NCI-H446 (cell line): ENCODE measurements at regions not wholly inside any gene's neighbourhood (a gene's known extent, or its start where the extent isn't known, plus 50 kb on each side); places are given as distances from the start of the nearest gene placed in this dataset.
A peak's percentile ranks its signal among the peaks of the same experiment; 100 is the strongest.

ENCODE experiments used
- DNase-seq, 2 experiments: peaks; one replicate each; lab custom pipeline; 2025; lab: John Stamatoyannopoulos, UW

DNA sequence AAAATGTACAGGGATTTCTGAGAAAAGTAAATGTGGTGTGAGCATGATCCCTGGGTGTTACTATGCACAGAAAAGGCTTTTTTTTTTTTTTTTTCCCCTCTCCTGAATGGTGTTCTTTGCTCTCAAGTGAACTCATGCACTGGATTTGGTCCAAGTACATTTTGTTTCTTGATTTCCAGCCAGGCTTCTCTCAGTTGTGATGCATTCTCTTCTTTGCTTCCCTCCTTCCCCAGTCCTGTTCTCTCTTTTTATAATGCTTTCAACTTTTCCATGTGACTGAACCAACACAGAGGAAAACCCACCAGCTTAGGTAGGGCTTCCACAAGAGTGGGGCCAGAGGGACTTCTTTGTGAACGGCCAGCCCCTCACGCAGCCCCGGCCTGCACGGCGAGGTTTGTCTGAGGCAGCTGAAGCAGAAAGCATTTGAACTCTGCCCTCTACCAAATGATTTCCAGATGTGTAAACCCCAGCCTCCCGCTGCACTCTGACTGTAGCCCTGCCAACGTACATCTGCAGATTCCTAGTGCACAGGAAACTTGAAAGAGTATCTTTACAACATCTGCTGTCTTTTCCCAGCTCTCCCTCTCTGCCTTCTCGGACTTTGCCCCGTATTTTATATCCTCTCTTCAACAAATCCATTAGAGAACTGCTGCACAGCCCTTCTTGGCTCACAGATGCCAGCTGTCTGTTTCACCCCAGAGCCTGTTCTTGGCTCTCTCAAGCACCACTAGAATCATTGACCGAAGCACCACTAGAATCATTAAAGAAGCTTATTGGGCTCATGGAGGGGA lies 71.8 kb upstream of the CD180 start:
- DNase-seq: peak; percentile 71 to 90

DNA sequence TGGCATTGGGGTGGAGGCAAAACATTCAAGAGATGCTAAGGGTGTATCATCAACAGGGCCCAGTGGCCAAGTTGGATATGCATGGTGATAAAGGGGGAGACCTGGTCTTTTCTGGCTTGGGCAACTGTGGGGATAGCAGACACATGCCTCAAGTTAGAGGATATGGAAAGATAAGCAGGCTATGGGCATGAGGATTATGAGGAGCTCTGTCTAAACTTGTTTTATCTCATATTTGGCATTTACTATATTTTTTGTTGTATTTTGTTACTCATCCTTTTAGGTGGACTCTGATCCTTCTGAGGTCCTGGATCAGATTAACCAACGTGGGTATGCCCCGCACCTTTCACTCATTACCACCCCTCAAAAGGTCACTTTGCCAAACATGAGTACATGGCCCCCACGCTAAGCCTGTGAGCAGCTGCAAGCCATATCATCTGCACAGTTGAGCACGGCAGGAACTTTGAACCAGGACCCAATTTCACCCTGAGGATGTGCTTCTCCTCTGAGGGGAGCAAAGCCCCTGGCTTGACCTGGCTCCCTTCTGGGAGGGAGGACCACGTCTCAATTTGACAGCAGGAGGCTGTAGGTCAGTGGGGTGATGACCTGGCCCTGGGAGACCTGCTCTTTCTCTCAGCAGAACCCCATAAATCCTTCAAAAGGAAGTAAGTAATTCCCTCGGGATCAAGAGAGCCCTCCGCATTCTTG lies 71.1 kb upstream of the CD180 start:
- DNase-seq: peak in 1 of 2 experiments; percentile 50

DNA sequence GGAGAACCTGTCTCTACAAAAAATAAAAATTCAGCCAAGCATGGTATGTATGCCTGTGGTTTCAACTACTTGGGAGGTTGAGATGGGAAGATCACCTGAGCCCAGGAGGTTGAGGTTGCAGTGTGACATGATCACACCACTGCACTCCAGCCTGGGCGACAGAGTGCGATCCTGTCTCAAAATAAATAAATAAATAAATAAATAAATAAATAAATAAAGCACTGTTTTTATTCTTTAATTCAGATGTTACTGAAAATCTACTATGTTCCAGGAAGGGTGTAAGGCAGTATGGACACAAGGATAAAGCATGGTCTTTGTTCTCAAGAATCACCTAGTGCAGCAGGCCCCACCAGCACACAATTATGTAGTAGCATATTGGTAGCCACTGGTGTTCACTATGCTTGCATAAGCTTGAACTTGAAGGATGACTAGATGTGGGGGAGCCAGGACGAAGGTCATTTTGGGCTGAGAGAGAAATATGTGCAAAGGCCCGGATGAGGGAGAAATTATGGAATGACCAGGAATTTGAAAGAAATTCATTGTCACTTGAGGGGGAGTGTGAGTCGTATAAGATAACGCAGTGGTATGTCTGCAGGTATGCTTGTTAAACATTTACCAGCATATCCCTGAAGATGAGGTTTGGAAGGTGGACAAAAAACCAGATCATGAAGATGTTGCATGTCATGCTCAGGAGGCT lies 70.2 kb upstream of the CD180 start:
- no peak for DNase-seq

DNA sequence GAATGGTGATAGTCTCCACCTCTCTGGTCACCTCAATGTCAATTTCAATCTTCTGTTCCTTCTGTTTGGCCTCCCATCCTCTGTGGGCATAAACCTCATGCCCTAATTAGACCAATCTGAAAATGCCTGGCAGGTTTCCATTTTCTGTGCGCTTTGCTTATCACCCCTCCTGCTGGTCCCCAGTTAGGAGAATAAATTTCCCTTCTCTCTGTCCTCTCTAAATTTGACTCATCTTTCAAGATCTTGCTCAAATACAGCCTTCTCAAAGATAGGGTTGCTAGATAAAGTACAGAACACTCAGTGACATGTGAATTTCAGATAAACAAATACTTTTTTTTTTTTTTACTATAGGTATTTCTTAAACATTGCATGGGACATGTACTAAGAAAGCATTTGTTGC lies 69.4 kb upstream of the CD180 start:
- DNase-seq: no peak

DNA sequence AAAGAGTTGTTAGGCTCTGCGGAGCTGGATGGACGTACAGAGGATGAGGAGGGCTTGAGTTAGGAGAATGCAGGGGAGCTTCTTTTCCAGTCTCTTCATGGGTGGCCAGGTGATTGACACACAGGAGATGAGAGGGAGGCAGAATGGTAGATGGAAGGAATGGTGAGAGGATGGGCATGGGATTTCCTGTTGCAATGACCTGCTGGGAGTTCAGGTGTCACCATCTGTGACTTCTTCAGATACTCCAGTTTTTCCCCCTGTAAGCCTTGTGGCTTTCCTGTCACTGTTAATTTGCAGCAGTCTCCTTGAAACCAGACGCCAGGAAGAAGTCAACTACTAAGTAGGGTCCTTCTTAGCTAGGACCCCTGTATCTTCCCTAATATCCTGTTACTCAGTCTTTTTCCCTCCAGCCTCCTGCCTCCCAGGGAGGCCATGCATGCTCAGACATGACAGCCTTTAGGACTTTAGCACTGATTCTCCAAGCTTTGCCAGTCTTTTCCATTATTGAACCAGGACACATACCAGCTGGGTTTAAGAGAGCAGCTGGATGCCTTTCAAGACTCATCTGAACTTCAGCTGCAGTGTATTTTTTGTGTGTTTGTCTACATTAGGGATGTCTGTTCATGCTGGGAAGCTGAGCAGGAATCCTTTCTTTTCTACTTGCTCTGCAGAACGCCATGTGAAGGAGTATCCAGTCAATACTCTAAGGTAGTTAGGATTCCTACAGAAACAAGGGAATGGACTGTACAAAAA lies 67.2 kb upstream of the CD180 start:
- DNase-seq: peak in 1 of 2 experiments; percentile 7

DNA sequence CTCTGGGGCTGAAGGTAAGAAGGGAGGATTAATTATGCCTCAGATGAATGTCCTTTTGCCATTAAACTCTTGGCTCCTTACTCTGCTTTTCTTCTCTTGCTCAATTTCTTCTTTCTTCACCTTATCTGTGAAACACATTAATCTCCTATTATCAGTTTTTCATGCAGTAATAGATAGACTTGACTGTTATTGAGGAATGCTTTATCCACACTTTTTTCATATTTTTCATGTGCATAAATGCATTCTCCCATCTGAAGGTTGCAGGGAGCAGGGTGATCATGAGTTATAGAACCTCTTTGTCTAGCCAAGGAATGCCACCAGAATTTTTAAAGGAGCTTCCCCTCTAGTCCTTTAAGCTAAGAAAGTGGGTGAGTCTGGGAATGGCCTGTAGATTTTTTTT lies 66.4 kb upstream of the CD180 start:
- DNase-seq: no peak

DNA sequence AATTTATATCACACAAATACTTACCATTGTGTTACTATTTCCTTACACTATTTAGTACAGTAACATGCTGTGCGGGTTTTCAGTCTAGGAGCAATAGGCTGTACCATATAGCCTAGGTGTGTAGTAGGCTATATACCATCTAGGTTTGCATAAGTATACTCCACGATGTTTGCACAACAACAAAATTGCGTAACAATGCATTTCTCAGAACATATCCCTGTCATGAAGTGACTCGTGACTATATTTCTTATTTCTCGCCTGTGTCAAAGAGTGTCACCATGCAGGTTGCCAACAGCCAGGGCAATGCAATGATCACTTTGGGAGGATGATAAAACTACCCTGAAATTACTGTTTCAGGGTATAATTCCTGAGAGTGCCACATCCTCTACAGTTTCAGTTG lies 65.6 kb upstream of the CD180 start:
- no peak for DNase-seq

DNA sequence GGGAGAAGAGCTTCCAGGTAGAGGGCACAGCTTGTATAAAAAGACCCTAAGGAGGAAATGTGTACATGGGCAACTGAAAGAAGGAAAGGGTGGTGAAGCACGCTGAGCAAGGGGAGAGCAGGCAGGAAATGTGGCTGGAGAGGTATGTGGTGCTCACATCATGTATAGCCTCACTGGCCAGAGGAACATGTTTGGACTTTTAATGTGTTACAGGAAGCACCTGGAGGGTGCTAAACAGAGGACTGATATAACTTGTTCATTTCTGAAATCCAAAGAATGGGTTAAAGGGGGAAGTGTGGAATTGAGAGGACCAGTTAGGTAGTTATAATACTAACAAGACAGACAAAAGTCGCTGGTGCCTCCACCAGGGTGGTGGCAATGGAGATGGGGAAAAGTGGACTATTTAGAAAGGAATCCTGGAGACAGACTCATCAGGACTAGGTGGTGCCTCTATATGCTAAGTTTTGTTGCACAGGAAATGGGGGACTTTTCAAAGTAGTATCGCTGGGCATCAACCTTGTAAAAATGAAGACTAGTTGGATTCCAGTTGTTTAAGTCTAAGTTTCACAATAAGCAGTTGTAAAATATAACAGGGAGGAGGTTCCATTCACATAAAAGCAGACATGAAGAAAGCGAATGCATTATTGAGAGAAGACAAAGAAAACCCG lies 63.1 kb upstream of the CD180 start:
- no peak for DNase-seq

DNA sequence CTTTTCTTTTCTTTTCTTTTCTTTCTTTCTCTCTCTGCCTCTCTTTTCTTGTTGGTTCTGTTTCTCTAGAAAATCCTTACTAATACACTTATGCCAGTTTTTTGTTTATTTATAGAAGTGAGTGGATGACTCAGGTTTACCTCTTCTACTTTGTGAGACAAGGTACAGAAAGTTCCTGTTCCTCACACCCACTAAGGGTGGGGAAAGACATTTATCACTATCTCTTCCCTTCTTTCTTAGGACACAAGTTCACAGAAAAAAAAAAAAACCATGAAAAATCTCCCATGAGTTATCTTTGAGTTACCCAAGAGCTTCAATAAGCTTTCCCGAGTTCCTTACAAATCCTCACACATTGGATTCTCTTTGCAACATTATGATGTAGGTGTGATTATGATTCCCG lies 60.9 kb upstream of the CD180 start:
- DNase-seq: no peak

DNA sequence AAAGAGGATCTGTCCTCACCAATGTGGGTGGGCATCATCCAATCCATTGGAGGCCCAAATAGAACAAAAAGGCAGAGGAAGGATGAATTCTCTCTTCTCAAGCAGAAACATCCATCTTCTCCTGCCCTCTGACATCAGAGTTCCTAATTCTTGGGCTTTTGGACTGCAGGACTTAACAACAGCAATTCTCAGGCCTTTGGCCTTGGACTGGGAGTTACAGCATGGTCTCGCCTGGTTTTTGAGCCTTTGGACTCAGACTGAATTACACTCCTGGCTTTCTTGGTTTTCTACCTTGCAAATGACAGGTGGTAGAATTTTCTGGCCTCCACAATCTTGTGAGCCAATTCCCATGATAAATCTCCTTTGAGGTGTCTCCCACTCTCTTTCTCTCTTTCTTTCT lies 60.5 kb upstream of the CD180 start:
- no peak for DNase-seq

DNA sequence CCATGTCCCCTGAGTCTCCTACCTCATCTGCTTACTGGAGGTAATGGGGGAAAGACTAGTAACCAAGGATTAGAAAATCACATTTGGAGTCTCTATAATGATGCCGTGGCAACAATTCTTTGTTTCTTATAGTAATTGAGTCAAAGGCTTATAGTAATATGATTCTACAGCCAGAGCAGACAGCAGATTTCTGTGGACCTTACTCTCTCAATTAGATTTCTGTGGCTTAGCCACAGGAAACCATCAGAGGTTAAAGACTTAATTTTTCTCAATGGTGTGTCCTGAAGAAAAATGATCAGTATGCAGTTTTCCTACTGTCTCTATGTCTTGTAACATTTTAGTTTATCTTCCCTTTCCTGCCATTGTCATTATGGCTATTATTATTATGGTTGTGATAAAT lies 59.3 kb upstream of the CD180 start:
- no peak for DNase-seq

DNA sequence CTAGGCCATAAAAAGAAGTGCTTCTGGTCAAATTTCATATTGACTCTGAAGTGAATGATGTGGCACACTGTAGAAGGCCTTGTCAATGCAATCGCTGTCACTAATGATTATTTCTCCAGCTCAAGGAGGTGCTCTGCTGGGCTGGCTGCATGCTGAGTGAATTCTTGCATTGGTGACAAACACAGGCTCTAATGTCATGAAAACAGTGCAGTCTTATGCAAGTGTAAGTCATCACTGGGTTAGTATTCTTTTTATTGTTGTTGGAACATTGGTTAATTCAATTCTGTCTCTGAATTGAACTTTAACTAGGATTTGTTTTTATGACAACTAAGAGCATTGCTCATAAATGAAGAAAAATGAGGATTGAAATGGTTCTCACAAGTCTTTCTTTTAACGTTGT lies 57.3 kb upstream of the CD180 start:
- no peak for DNase-seq

DNA sequence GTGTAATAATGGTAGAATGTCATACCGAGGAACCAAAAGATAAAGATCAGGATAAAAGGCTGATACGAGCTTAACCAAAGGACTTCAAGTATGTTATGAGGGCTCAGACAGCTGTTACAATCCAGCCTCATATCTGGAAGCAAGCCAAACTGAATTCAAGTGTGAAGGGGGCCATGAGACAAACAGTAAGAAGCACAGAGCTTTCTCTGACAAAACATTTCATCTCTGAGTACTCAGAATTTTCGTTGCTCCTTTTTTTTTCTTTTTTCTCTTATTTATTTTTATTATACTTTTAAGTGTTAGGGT lies 52.9 kb upstream of the CD180 start:
- peak in 1 of 2 experiments; percentile 32 for DNase-seq

DNA sequence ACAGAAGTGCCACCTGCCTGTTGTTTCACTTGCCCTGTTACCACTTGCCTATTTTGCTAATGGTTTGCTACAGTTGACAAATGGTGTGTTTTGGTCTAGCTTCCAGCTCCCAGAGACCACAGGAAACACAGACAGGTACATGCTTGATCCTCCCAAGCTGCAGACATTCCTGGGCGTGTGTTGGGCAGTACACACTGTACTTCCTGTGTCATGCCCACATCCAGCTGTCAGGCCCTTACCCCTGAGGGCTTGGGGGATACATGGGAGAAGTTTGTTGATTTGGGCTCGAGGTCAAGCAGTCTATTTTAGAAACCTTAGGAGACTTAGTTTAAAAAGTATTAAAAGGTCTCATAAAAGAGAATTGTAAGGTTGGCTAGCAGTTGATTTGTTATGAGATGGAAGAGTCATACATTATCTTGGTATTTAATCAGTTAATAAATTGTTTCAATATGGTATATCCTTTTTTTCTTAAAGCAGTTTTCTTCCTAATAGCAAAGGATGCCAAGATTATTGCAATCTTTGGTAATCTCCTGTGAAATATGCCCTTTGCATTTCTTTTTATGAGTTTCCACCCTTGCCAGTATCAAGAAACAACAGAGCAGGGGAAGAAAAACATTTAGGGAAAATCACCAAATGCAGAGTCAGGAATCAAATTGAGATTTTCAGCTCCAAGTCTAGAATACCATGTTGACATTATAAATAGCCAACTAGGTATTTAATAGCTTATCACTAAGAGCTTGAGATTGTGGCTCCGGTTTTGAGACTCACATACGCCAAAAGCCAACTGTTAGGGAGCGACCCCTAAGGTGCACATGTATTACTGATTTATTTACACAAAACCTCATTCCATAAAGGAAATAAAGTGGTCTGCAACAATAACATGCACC lies 52.3 kb upstream of the CD180 start:
- DNase-seq: no peak

DNA sequence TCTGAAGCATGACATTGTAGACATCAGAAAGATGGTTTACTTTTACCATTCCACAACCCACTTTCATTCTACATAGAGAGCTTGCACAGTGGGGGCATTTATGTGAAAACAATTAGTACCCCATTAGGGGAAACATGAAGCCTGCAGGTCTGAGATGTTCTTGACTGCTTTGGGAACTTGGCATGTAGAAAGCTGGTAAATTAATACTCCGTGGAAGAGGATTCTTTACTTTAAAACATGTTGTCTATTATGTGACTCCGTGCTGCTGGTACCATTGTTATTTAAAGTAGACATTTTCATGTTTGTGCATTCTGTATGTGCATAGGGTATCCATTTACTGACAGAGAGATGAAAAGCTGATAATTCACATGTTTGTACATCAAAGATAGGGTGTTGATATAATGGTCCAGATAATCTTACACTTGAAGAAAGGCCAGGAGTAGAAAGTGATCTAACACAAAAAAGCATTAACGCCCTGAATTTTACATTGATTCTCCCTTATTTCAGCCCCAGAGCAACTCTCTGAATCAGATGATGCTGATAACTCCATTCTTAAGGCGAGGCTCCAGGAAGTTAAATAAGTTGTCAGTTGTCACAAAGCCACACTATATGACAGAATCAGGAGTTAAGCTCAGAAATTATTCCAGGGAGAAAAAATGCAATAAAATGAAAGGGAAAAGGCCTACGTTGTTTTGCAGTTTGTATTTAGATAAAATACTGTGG lies 50.1 kb upstream of the CD180 start:
- no peak for DNase-seq
